OCI-LY3 (cell line): ENCODE measurements at regions not wholly inside any gene's neighbourhood (a gene's known extent, or its start where the extent isn't known, plus 50 kb on each side); places are given as distances from the start of the nearest gene placed in this dataset.
A peak's percentile ranks its signal among the peaks of the same experiment; 100 is the strongest.

Source experiments
- CTCF ChIP-seq: fragments of 200-600, 300-600 bp; sonication (generic); IDR thresholded peaks from 2 replicates; pipeline ENCODE4 v1.5.1; 2014; ENCODE audit warnings: antibody characterized with exemption, low read length, low read depth
- EZH2phosphoT487 ChIP-seq: fragments of 200-600 bp; shearing (Covaris generic); IDR thresholded peaks from 2 replicates; pipeline ENCODE4 v1.6.1; 2018; ENCODE audit warnings: antibody characterized with exemption, mixed run types, low read depth

- peak; percentile 81 for TF ChIP-seq CTCF
- TF ChIP-seq EZH2phosphoT487: no peak
These were observed 147.2 kb upstream of the DKK2 start for GRCh38 chr4:107183155-107183774.
